NT2/D1 (cell line): ENCODE measurements at regions not wholly inside any gene's neighbourhood (a gene's known extent, or its start where the extent isn't known, plus 50 kb on each side); places are given as distances from the start of the nearest gene placed in this dataset.
"Not testable (repeated sequence)": the region's sequence is repeated elsewhere in the genome, so short reads cannot be mapped to it uniquely, and the experiment has no call there.

Experiments
- DNase-seq: peaks from one replicate; pipeline ENCODE4 v3.0.0-alpha.2; 2011; ENCODE audit warnings: low read depth, low spot score
- H3K27me3 ChIP-seq: 2 replicates; pipeline ENCODE4 v1.6.0; 2011; ENCODE audit warnings: mild to moderate bottlenecking; ENCODE audit not compliant: insufficient read length, insufficient read depth
- H3K36me3 ChIP-seq: 2 replicates; pipeline ENCODE4 v1.6.1; 2011; ENCODE audit warnings: mild to moderate bottlenecking, low read length, mixed read lengths; ENCODE audit not compliant: insufficient read depth, insufficient read length
- H3K4me1 ChIP-seq: 2 replicates; pipeline ENCODE4 v1.5.1; 2011; ENCODE audit not compliant: insufficient read depth, insufficient read length
- H3K4me3 ChIP-seq: 2 replicates; pipeline ENCODE4 v1.5.1; 2011; ENCODE audit warnings: low read depth; ENCODE audit not compliant: insufficient read length
- H3K9ac ChIP-seq: 2 replicates; pipeline ENCODE4 v1.6.0; 2011; ENCODE audit warnings: low read depth; ENCODE audit not compliant: insufficient read length
- H3K9me3 ChIP-seq: 2 replicates; pipeline ENCODE4 v1.5.1; 2011; ENCODE audit warnings: mild to moderate bottlenecking, low read length; ENCODE audit not compliant: insufficient read depth
- SUZ12 ChIP-seq: IDR thresholded peaks from 2 replicates; pipeline ENCODE4 v1.6.1; 2011; ENCODE audit not compliant: insufficient read length, insufficient read depth; ENCODE audit errors: extremely low read depth
- YY1 ChIP-seq: IDR thresholded peaks from 2 replicates; pipeline ENCODE4 v1.6.1; 2011; ENCODE audit not compliant: insufficient read length, insufficient read depth
- ZNF274 ChIP-seq: IDR thresholded peaks from 2 replicates; pipeline ENCODE4 v1.6.1; 2011; ENCODE audit warnings: mild to moderate bottlenecking, low read depth, low read length

GRCh38 chr7:38331853-38332595 is 58.6 kb upstream of the TARP start:
- H3K9ac ChIP-seq, DNase-seq, H3K4me1 ChIP-seq: not testable (repeated sequence)

GRCh38 chr7:38330861-38331621 is 57.6 kb upstream of the TARP start:
- Histone ChIP-seq H3K36me3 (no peaks in the 10 kb centered on the region), H3K9me3 (peaks cover 10% of the 10 kb centered on the region; the same call in 1 of the 2 replicates), H3K9ac (no peak overlapping the region), H3K4me3 (no peak overlapping the region), H3K4me1 (peaks cover 2% of the 10 kb centered on the region), H3K27me3 (no peaks in the 10 kb centered on the region)
- no peak for TF ChIP-seq YY1
- no peak for TF ChIP-seq SUZ12
- TF ChIP-seq ZNF274 = no peak
- peak; percentile 51 for DNase-seq

More at GRCh38 chr7:38331853-38332595, 58.6 kb upstream of the TARP start:
- not testable (repeated sequence) for H3K27me3 ChIP-seq, H3K36me3 ChIP-seq, H3K9me3 ChIP-seq, H3K4me3 ChIP-seq

- H3K27me3 ChIP-seq = no peaks in the 10 kb centered on the region
- TF ChIP-seq ZNF274 = no peak
- TF ChIP-seq SUZ12 = no peak
- TF ChIP-seq YY1 = no peak
- H3K4me3 ChIP-seq = no peak overlapping the region
These were observed 56.6 kb upstream of the TARP start for GRCh38 chr7:38330039-38330438.

GRCh38 chr7:38329340-38329739 is 55.9 kb upstream of the TARP start:
- H3K4me1 ChIP-seq = peaks cover 2% of the 10 kb centered on the region
- no peaks in the 10 kb centered on the region for H3K27me3 ChIP-seq
- H3K9me3 ChIP-seq = peaks cover 8% of the 10 kb centered on the region; the same call in 1 of the 2 replicates
- no peak for TF ChIP-seq SUZ12
- TF ChIP-seq YY1 = no peak
- TF ChIP-seq ZNF274 = no peak
- no peaks in the 10 kb centered on the region for H3K36me3 ChIP-seq
- no peak overlapping the region for H3K9ac ChIP-seq
- H3K4me3 ChIP-seq = no peak overlapping the region
- no peak for DNase-seq

More at GRCh38 chr7:38330039-38330438, 56.6 kb upstream of the TARP start:
- Histone ChIP-seq H3K9me3 (peaks cover 8% of the 10 kb centered on the region; the same call in 1 of the 2 replicates), H3K4me1 (peaks cover 2% of the 10 kb centered on the region), H3K9ac (no peak overlapping the region), H3K36me3 (no peaks in the 10 kb centered on the region)
- DNase-seq = no peak

GRCh38 chr7:38328814-38329213 is 55.4 kb upstream of the TARP start:
- Histone ChIP-seq H3K4me1 (peaks cover 2% of the 10 kb centered on the region), H3K27me3 (no peaks in the 10 kb centered on the region), H3K4me3 (no peak overlapping the region), H3K9me3 (peaks cover 8% of the 10 kb centered on the region; the same call in 1 of the 2 replicates), H3K36me3 (no peaks in the 10 kb centered on the region), H3K9ac (no peak overlapping the region)
- DNase-seq = no peak
- TF ChIP-seq YY1 (no peak), ZNF274 (no peak)

- Histone ChIP-seq H3K27me3 (no peaks in the 10 kb centered on the region), H3K4me3 (no peak overlapping the region), H3K9me3 (peaks cover 8% of the 10 kb centered on the region; the same call in 1 of the 2 replicates), H3K36me3 (no peaks in the 10 kb centered on the region), H3K9ac (no peak overlapping the region), H3K4me1 (peaks cover 2% of the 10 kb centered on the region)
- no peak for DNase-seq
- no peak for TF ChIP-seq SUZ12
- no peak for TF ChIP-seq YY1
- no peak for TF ChIP-seq ZNF274
These were observed 54.2 kb upstream of the TARP start for GRCh38 chr7:38327637-38328036.
